ENCODE measurements at regions not wholly inside any gene's neighbourhood (a gene's known extent, or its start where the extent isn't known, plus 50 kb on each side); places are given as distances from the start of the nearest gene placed in this dataset.
"Not testable (repeated sequence)": the region's sequence is repeated elsewhere in the genome, so short reads cannot be mapped to it uniquely, and the experiment has no call there.

- no peak for DNase-seq
Observed at GRCh38 chr18:24567199-24567598, 106.8 kb downstream of the HRH4 start.

GRCh38 chr18:24570716-24571115 lies 110.3 kb downstream of the HRH4 start:
- DNase-seq: no peak

GRCh38 chr18:24582771-24583170 lies 122.3 kb downstream of the HRH4 start:
- DNase-seq: no peak

GRCh38 chr18:24584205-24584604 lies 123.8 kb downstream of the HRH4 start:
- no peak for DNase-seq

- no peak for DNase-seq
Observed at GRCh38 chr18:24584813-24585212, 124.4 kb downstream of the HRH4 start.

- DNase-seq: no peak
Observed at GRCh38 chr18:24585996-24586566, 125.6 kb downstream of the HRH4 start.

GRCh38 chr18:24586662-24587360 lies 126.4 kb downstream of the HRH4 start:
- no peak for DNase-seq

GRCh38 chr18:24588440-24588839 lies 128.0 kb downstream of the HRH4 start:
- DNase-seq: no peak

- DNase-seq: no peak
Observed at GRCh38 chr18:24590946-24591345, 130.5 kb downstream of the HRH4 start.

- DNase-seq: no peak
Observed at GRCh38 chr18:24593401-24593800, 133.0 kb downstream of the HRH4 start.

- DNase-seq: no peak
Observed at GRCh38 chr18:24593886-24594285, 133.4 kb downstream of the HRH4 start.

- DNase-seq: no peak
Observed at GRCh38 chr18:24595561-24596031, 135.2 kb downstream of the HRH4 start.

- peak in 1 of 2 donors; percentile 21 for DNase-seq
Observed at GRCh38 chr18:24600076-24600654, 139.7 kb downstream of the HRH4 start.

- DNase-seq: no peak
Observed at GRCh38 chr18:24601585-24601984, 141.1 kb downstream of the HRH4 start.

GRCh38 chr18:24602201-24602600 lies 141.8 kb downstream of the HRH4 start:
- no peak for DNase-seq

- no peak for DNase-seq
Observed at GRCh38 chr18:24603151-24603550, 142.7 kb downstream of the HRH4 start.

- no peak for DNase-seq
Observed at GRCh38 chr18:24605444-24605843, 145.0 kb downstream of the HRH4 start.

GRCh38 chr18:24609254-24609653 lies 148.8 kb downstream of the HRH4 start:
- no peak for DNase-seq

- no peak for DNase-seq
Observed at GRCh38 chr18:24611075-24611474, 150.6 kb downstream of the HRH4 start.

- DNase-seq: peak in 1 of 2 donors; percentile 13
Observed at GRCh38 chr18:24613896-24614640, 153.6 kb downstream of the HRH4 start.

GRCh38 chr18:24616653-24617052 lies 156.2 kb downstream of the HRH4 start:
- no peak for DNase-seq

GRCh38 chr18:24624421-24624820 lies 164.0 kb downstream of the HRH4 start:
- not testable (repeated sequence) for DNase-seq

- no peak for DNase-seq
Observed at GRCh38 chr18:24627644-24628315, 167.3 kb downstream of the HRH4 start.

Data from CD4-positive, alpha-beta T cell treated with Interleukin-4 for 1 hour (primary cell).